CD14-positive monocyte (primary cell): ENCODE measurements at regions not wholly inside any gene's neighbourhood (a gene's known extent, or its start where the extent isn't known, plus 50 kb on each side); places are given as distances from the start of the nearest gene placed in this dataset.
A peak's percentile ranks its signal among the peaks of the same experiment; 100 is the strongest.

Source experiments
- DNase-seq, 3 donors: peaks; one replicate each; pipeline ENCODE4 v3.0.0-alpha.2; 2011 to 2022
- H2AFZ ChIP-seq: 2 replicates; pipeline ENCODE4 v1.6.0; 2012; ENCODE audit warnings: mild to moderate bottlenecking, low read depth, low read length, inconsistent platforms; ENCODE audit not compliant: insufficient read depth, poor library complexity, severe bottlenecking
- H3K27ac ChIP-seq, 2 donors: 1 replicate in 1 of 2; 2 replicates in 1 of 2; pipeline ENCODE4 v1.5.1; 2012 to 2013; ENCODE audit warnings: low read length in 2 of 2, control low read depth in 1 of 2, inconsistent platforms in 1 of 2, low read depth in 1 of 2, mild to moderate bottlenecking in 1 of 2
- H3K27me3 ChIP-seq, 2 donors: one replicate each; pipeline versions ENCODE4 v1.6.0 to v1.6.1; 2011 to 2013; ENCODE audit warnings: low read length in 2 of 2; ENCODE audit not compliant: control insufficient read depth in 2 of 2, insufficient read depth in 2 of 2
- H3K36me3 ChIP-seq, 2 donors: replicated peaks in 1 of 2; 1 replicate in 1 of 2; 2 replicates in 1 of 2; pipeline versions ENCODE4 v1.5.1 to v1.6.1; 2012 to 2013; ENCODE audit warnings: low read length in 2 of 2, control low read depth in 1 of 2, inconsistent platforms in 1 of 2, mild to moderate bottlenecking in 1 of 2; ENCODE audit not compliant: insufficient read depth in 2 of 2, control insufficient read depth in 1 of 2
- H3K4me1 ChIP-seq, 2 donors: 1 replicate in 1 of 2; 2 replicates in 1 of 2; pipeline versions ENCODE4 v1.5.1 to v1.6.1; 2012 to 2013; ENCODE audit warnings: low read length in 2 of 2, control low read depth in 1 of 2, inconsistent platforms in 1 of 2, mild to moderate bottlenecking in 1 of 2, moderate library complexity in 1 of 2; ENCODE audit not compliant: insufficient read depth in 2 of 2, control insufficient read depth in 1 of 2
- H3K4me2 ChIP-seq: replicated peaks from 2 replicates; pipeline ENCODE3; 2012; ENCODE audit warnings: low read length, moderate library complexity, mild to moderate bottlenecking; ENCODE audit not compliant: poor library complexity, severe bottlenecking; ENCODE audit errors: extremely low read depth
- H3K4me3 ChIP-seq, 3 experiments: fragments of 200-600 bp in 1 of 3; sonication (generic) in 1 of 3; replicated peaks in 1 of 3; 1 replicate in 2 of 3; 2 replicates in 1 of 3; pipeline ENCODE4 v1.5.1; 2011 to 2013; ENCODE audit warnings: low read length in 3 of 3, mild to moderate bottlenecking in 3 of 3, control low read depth in 2 of 3, low read depth in 2 of 3, inconsistent platforms in 1 of 3, moderate library complexity in 1 of 3
- H3K79me2 ChIP-seq: 2 replicates; pipeline ENCODE4 v1.6.0; 2012; ENCODE audit warnings: mild to moderate bottlenecking, control low read depth, inconsistent platforms, low read length, moderate library complexity; ENCODE audit not compliant: insufficient read depth
- H3K9ac ChIP-seq: 2 replicates; pipeline ENCODE4 v1.6.0; 2017; ENCODE audit warnings: low read length, mild to moderate bottlenecking; ENCODE audit not compliant: insufficient read depth, poor library complexity, severe bottlenecking
- H3K9me3 ChIP-seq, 2 donors: replicated peaks in 1 of 2; 1 replicate in 1 of 2; 2 replicates in 1 of 2; pipeline versions ENCODE4 v1.5.1 to v1.6.1; 2012 to 2013; ENCODE audit warnings: low read length in 2 of 2, control low read depth in 1 of 2; ENCODE audit not compliant: control insufficient read depth in 1 of 2, insufficient read depth in 1 of 2
- H4K20me1 ChIP-seq: 2 replicates; pipeline ENCODE4 v1.6.0; 2012; ENCODE audit warnings: mild to moderate bottlenecking, low read length, control low read depth, moderate library complexity; ENCODE audit not compliant: insufficient read depth
- H3K27ac Mint-ChIP-seq, 7 donors: one replicate each; pipeline ENCODE4 v1.8.0; 2020; ENCODE audit warnings: mild to moderate bottlenecking in 7 of 7, mixed read lengths in 7 of 7, moderate library complexity in 6 of 7, inconsistent platforms in 2 of 7
- H3K27me3 Mint-ChIP-seq, 3 donors: one replicate each; pipeline ENCODE4 v1.8.0; 2021 to 2022; ENCODE audit warnings: low read depth in 3 of 3, mild to moderate bottlenecking in 3 of 3, mixed read lengths in 3 of 3, moderate library complexity in 3 of 3, inconsistent platforms in 1 of 3
- H3K36me3 Mint-ChIP-seq, 2 donors: one replicate each; pipeline ENCODE4 v1.8.0; 2020; ENCODE audit warnings: mixed read lengths in 2 of 2, inconsistent platforms in 1 of 2, mild to moderate bottlenecking in 1 of 2
- H3K4me1 Mint-ChIP-seq: one replicate; pipeline ENCODE4 v1.8.0; 2020; ENCODE audit warnings: mild to moderate bottlenecking, mixed read lengths
- H3K4me3 Mint-ChIP-seq, 2 donors: one replicate each; pipeline ENCODE4 v1.8.0; 2020; ENCODE audit warnings: mild to moderate bottlenecking in 2 of 2, mixed read lengths in 2 of 2, moderate library complexity in 1 of 2
- H3K9me3 Mint-ChIP-seq, 7 donors: one replicate each; pipeline ENCODE4 v1.8.0; 2020 to 2022; ENCODE audit warnings: mixed read lengths in 7 of 7, mild to moderate bottlenecking in 6 of 7, moderate library complexity in 6 of 7, inconsistent platforms in 2 of 7
- WGBS: methylation state at CpG from one replicate; pipeline ENCODE4 v1.1.5; 2013; ENCODE audit warnings: missing lambda C conversion rate; ENCODE audit not compliant: insufficient coverage; 5-methylcytosine and 5-hydroxymethylcytosine counted together
- intact Hi-C, 2 donors: fragments of 100-400 bp; cut with micrococcal nuclease; formaldehyde crosslinking; loops; one replicate each; pipeline versions ENCODE4 v1.15.0 to v1.15.1; 2023
- TF ChIP-seq, protein P1 (sequence below): fragments of 200-600 bp; IDR thresholded peaks from one replicate; pipeline ENCODE4 v1.8.0; 2022; ENCODE audit warnings: antibody characterized with exemption, mild to moderate bottlenecking

DNA sequence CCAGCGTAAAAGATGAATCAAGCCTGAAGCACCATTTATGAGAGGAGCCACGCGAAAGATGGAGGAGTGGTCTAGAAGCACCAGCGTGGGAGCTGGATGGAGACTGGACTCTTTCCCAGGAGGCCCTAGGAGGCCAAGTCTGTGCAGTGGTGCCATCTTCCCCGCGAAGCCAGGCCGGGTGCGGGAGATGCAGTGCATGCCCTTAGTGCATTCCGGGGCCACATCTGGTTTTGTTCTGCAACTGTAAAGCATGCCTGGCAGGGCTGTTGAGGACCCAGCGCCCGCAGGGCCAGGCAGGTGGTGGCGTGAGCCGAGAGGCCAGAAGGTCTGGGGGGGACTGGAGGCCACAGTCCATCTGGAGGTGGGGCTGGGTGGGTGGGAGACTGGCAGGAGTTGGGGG, 78.6 kb upstream of the ADRA2C start:
- H3K36me3 Mint-ChIP-seq, result no peaks in the 10 kb centered on the region
- no peaks in the 10 kb centered on the region for H3K4me1 Mint-ChIP-seq
- DNase-seq, result no peak
- TF ChIP-seq, protein P1, sequence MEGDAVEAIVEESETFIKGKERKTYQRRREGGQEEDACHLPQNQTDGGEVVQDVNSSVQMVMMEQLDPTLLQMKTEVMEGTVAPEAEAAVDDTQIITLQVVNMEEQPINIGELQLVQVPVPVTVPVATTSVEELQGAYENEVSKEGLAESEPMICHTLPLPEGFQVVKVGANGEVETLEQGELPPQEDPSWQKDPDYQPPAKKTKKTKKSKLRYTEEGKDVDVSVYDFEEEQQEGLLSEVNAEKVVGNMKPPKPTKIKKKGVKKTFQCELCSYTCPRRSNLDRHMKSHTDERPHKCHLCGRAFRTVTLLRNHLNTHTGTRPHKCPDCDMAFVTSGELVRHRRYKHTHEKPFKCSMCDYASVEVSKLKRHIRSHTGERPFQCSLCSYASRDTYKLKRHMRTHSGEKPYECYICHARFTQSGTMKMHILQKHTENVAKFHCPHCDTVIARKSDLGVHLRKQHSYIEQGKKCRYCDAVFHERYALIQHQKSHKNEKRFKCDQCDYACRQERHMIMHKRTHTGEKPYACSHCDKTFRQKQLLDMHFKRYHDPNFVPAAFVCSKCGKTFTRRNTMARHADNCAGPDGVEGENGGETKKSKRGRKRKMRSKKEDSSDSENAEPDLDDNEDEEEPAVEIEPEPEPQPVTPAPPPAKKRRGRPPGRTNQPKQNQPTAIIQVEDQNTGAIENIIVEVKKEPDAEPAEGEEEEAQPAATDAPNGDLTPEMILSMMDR, result no peak
- no peaks in the 10 kb centered on the region for H3K9me3 ChIP-seq
- no peak overlapping the region for H2AFZ ChIP-seq
- no peaks in the 10 kb centered on the region for H3K27me3 ChIP-seq
- peak overlapping the region in 1 of 7 donors; percentile 8 for H3K27ac Mint-ChIP-seq
- intact Hi-C loops, result no loop called here
- peaks cover 4 to 9% (median 8%) of the 10 kb centered on the region in 3 donors for H3K27me3 Mint-ChIP-seq
- H3K79me2 ChIP-seq, result no peaks in the 10 kb centered on the region
- H3K9me3 Mint-ChIP-seq, result no peaks in the 10 kb centered on the region
- no peaks in the 10 kb centered on the region for H4K20me1 ChIP-seq
- no peaks in the 10 kb centered on the region for H3K36me3 ChIP-seq
- no peak overlapping the region for H3K4me2 ChIP-seq
- no peaks in the 10 kb centered on the region for H3K4me1 ChIP-seq
- no peak overlapping the region for H3K4me3 ChIP-seq
- no peak overlapping the region for H3K27ac ChIP-seq
- no peak overlapping the region for H3K9ac ChIP-seq
- 85% methylated on average over 8 of the region's 13 CpGs for WGBS
- no peak overlapping the region for H3K4me3 Mint-ChIP-seq

DNA sequence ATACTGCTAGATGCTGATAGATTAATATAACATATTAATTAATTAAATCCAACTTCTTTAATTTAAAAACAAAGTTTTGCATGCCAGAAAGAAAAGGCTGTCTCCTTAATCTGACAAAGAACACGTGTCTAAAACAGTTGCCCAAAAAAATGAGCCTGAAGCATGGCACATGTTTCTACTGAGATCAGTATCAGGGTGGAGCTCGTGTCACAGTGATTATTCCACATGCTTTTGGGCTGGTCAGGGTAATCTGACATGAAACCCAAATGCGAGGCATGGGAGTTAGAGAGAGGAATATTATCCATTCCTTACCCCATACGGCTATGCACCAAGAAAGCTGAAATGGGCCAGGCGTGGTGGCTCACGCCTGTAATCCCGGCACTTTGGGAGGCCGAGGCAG, 79.4 kb upstream of the ADRA2C start:
- no peaks in the 10 kb centered on the region for H3K79me2 ChIP-seq
- no peak overlapping the region for H3K4me3 ChIP-seq
- no peaks in the 10 kb centered on the region for H3K36me3 ChIP-seq
- no peak overlapping the region for H3K4me3 Mint-ChIP-seq
- intact Hi-C loops, result no loop called here
- H3K36me3 Mint-ChIP-seq, result no peaks in the 10 kb centered on the region
- no peaks in the 10 kb centered on the region for H4K20me1 ChIP-seq
- H3K27ac ChIP-seq, result no peak overlapping the region
- H3K9me3 ChIP-seq, result no peaks in the 10 kb centered on the region
- H3K4me2 ChIP-seq, result no peak overlapping the region
- peaks cover 0 to 4% (median 0%) of the 10 kb centered on the region in 7 donors for H3K9me3 Mint-ChIP-seq
- DNase-seq, result no peak
- TF ChIP-seq, protein P1, result no peak
- H2AFZ ChIP-seq, result no peak overlapping the region
- no peak overlapping the region for H3K27ac Mint-ChIP-seq
- H3K27me3 ChIP-seq, result no peaks in the 10 kb centered on the region
- no peak overlapping the region for H3K9ac ChIP-seq
- H3K4me1 ChIP-seq, result no peaks in the 10 kb centered on the region
- H3K4me1 Mint-ChIP-seq, result no peaks in the 10 kb centered on the region
- peaks cover 4 to 9% (median 6%) of the 10 kb centered on the region in 3 donors for H3K27me3 Mint-ChIP-seq
- 93% methylated on average over 4 of the region's 8 CpGs for WGBS
